ENCODE measurements at regions not wholly inside any gene's neighbourhood (a gene's known extent, or its start where the extent isn't known, plus 50 kb on each side); places are given as distances from the start of the nearest gene placed in this dataset.

- TF ChIP-seq CTCF (optimal IDR thresholded peaks at IDR 0.05 in 1 of 3, IDR thresholded peaks at IDR 0.05 in 1 of 3, conservative IDR thresholded peaks at IDR 0.05 in 1 of 3; ENCODE audit: extremely low read depth in 1 of 3, insufficient read depth in 2 of 3, low read length in 3 of 3) (no peak), EZH2 (IDR thresholded peaks at IDR 0.05; ENCODE audit: low read length) (no peak)
These were observed 179.4 kb downstream of the RPLP1 start for GRCh38 chr15:69631978-69632377.

Data from keratinocyte (primary cell).